Panc1 (cell line): ENCODE measurements at regions not wholly inside any gene's neighbourhood (a gene's known extent, or its start where the extent isn't known, plus 50 kb on each side); places are given as distances from the start of the nearest gene placed in this dataset.

Experiments used
- POLR2AphosphoS5 ChIP-seq: IDR thresholded peaks from 2 replicates; pipeline ENCODE4 v1.6.1; 2012; ENCODE audit warnings: mild to moderate bottlenecking, low read depth, low read length, moderate library complexity
- TF ChIP-seq, protein P1 (sequence below): fragments of 450-650 bp; IDR thresholded peaks from 2 replicates; pipeline ENCODE4 v1.5.1; 2017; ENCODE audit warnings: mild to moderate bottlenecking
- TF ChIP-seq, protein P2 (sequence below), 2 experiments: IDR thresholded peaks; 2 replicates each; pipeline ENCODE4 v1.6.1; 2011 to 2012; ENCODE audit warnings: low read depth in 2 of 2, control low read depth in 1 of 2, low read length in 1 of 2, mild to moderate bottlenecking in 1 of 2, moderate library complexity in 1 of 2; ENCODE audit not compliant: insufficient read depth in 1 of 2

DNA sequence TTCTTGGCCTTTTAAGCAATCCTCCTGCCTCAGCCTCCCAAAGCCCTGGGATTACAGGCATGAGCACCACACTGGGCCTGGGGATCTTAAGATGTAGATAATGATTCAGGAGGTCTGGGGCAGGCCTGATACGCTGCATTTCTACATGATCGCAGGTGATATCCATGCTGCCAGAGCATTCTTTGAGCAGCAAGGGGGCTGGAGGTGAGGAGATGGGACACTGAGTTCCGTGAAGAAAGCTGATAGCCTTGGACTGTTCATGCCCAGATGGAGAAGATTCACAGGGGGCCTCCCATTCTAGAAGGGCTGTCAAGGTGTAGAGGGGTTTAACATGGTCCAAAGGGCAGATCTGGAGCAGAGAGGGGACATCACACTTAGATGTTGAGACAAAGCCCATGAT lies 480.3 kb downstream of the RPS24 start:
- TF ChIP-seq, protein P1, sequence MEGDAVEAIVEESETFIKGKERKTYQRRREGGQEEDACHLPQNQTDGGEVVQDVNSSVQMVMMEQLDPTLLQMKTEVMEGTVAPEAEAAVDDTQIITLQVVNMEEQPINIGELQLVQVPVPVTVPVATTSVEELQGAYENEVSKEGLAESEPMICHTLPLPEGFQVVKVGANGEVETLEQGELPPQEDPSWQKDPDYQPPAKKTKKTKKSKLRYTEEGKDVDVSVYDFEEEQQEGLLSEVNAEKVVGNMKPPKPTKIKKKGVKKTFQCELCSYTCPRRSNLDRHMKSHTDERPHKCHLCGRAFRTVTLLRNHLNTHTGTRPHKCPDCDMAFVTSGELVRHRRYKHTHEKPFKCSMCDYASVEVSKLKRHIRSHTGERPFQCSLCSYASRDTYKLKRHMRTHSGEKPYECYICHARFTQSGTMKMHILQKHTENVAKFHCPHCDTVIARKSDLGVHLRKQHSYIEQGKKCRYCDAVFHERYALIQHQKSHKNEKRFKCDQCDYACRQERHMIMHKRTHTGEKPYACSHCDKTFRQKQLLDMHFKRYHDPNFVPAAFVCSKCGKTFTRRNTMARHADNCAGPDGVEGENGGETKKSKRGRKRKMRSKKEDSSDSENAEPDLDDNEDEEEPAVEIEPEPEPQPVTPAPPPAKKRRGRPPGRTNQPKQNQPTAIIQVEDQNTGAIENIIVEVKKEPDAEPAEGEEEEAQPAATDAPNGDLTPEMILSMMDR = no peak
- no peak for TF ChIP-seq POLR2AphosphoS5
- TF ChIP-seq, protein P2, sequence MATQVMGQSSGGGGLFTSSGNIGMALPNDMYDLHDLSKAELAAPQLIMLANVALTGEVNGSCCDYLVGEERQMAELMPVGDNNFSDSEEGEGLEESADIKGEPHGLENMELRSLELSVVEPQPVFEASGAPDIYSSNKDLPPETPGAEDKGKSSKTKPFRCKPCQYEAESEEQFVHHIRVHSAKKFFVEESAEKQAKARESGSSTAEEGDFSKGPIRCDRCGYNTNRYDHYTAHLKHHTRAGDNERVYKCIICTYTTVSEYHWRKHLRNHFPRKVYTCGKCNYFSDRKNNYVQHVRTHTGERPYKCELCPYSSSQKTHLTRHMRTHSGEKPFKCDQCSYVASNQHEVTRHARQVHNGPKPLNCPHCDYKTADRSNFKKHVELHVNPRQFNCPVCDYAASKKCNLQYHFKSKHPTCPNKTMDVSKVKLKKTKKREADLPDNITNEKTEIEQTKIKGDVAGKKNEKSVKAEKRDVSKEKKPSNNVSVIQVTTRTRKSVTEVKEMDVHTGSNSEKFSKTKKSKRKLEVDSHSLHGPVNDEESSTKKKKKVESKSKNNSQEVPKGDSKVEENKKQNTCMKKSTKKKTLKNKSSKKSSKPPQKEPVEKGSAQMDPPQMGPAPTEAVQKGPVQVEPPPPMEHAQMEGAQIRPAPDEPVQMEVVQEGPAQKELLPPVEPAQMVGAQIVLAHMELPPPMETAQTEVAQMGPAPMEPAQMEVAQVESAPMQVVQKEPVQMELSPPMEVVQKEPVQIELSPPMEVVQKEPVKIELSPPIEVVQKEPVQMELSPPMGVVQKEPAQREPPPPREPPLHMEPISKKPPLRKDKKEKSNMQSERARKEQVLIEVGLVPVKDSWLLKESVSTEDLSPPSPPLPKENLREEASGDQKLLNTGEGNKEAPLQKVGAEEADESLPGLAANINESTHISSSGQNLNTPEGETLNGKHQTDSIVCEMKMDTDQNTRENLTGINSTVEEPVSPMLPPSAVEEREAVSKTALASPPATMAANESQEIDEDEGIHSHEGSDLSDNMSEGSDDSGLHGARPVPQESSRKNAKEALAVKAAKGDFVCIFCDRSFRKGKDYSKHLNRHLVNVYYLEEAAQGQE (IDR thresholded peaks at IDR 0.05; ENCODE audit: insufficient read depth in 1 of 2, low read depth in 2 of 2, low read length in 1 of 2) = no peak
